SK-N-MC (cell line): ENCODE measurements at regions not wholly inside any gene's neighbourhood (a gene's known extent, or its start where the extent isn't known, plus 50 kb on each side); places are given as distances from the start of the nearest gene placed in this dataset.
"Not testable (repeated sequence)": the region's sequence is repeated elsewhere in the genome, so short reads cannot be mapped to it uniquely, and the experiment has no call there.

ENCODE experiments used
- DNase-seq: peaks from one replicate; pipeline ENCODE4 v3.0.0-alpha.2; 2011; ENCODE audit warnings: low read depth, low spot score
- H3K27ac ChIP-seq: fragments of 200-600 bp; sonication (generic); 2 replicates; pipeline ENCODE4 v1.5.1; 2016; ENCODE audit warnings: mixed run types
- H3K36me3 ChIP-seq: fragments of 200-600 bp; sonication (generic); 2 replicates; pipeline ENCODE4 v1.6.1; 2017; ENCODE audit warnings: antibody characterized with exemption, low read length, mixed read lengths; ENCODE audit not compliant: insufficient read depth
- H3K4me3 ChIP-seq: fragments of 200-600 bp; sonication (generic); 2 replicates; pipeline ENCODE4 v1.5.1; 2016
- H3K9ac ChIP-seq: fragments of 200-600 bp; sonication (generic); 2 replicates; pipeline ENCODE4 v1.8.0; 2017; ENCODE audit warnings: mixed run types, mixed read lengths; ENCODE audit not compliant: insufficient read length
- H3K9me3 ChIP-seq: fragments of 200-600 bp; sonication (generic); 2 replicates; pipeline ENCODE4 v1.6.1; 2017; ENCODE audit warnings: low read depth, mild to moderate bottlenecking, antibody characterized with exemption, low read length, moderate library complexity, mixed read lengths
- EZH2 ChIP-seq: fragments of 200-600 bp; sonication (generic); IDR thresholded peaks from one replicate; pipeline ENCODE4 v1.6.1; 2017; ENCODE audit warnings: antibody characterized with exemption
- FOXP2 ChIP-seq: optimal IDR thresholded peaks from 2 replicates; pipeline ENCODE3; 2011; ENCODE audit warnings: mild to moderate bottlenecking, moderate library complexity; ENCODE audit not compliant: insufficient read depth; ENCODE audit errors: extremely low read length, control extremely low read depth
- POLR2AphosphoS5 ChIP-seq: IDR thresholded peaks from 2 replicates; pipeline ENCODE4 v1.6.1; 2012; ENCODE audit warnings: mild to moderate bottlenecking, low read depth, low read length, borderline replicate concordance

GRCh38 chr10:46786518-46787320 lies 124.5 kb upstream of the PTPN20 start:
- H3K27ac ChIP-seq, H3K9me3 ChIP-seq, H3K36me3 ChIP-seq, DNase-seq, H3K9ac ChIP-seq: not testable (repeated sequence)
- peak; percentile 28; the same call in 1 of the 2 replicates for TF ChIP-seq POLR2AphosphoS5
- H3K4me3 ChIP-seq, result peak overlapping the region; percentile 72

- Histone ChIP-seq H3K4me3 (peak overlapping the region; percentile 72), H3K27ac (no peak overlapping the region), H3K36me3 (no peaks in the 10 kb centered on the region), H3K9ac (no peak overlapping the region), H3K9me3 (no peaks in the 10 kb centered on the region)
- TF ChIP-seq POLR2AphosphoS5, result no peak
- TF ChIP-seq FOXP2, result no peak
- no peak for TF ChIP-seq EZH2
- DNase-seq, result no peak
Observed at GRCh38 chr10:46787321-46787615, 124.0 kb upstream of the PTPN20 start.

DNA sequence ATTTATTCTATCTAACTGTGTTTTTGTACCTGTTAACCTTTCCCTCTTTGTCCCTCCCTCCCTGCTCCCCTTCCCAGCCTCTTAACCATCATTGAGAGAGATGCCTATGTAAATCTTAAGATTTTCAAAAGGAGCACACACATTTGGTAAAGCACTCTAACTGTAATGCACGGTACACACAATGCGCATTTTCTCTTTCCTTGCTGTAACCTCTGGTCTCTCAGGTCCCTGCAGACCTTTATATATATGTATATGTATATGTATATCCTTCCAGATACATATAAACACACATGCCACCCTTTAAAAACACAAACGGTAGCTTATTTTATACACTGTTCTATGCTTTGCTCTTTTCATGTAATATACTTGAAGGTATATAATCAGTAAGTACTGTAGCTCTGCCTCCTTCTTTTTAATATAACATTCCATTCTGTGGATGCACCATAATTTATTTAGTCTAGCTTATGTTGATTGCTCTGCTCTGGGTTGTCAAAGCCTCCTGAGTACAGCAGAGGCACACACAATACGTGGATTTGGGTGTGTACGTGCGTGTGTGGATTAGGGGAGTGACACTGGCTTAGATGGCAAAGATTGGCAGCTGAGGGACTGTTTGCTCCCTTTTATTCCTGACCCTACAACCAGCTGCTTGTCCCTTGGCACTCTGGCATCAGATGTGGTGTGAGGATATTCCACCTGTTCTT lies 118.4 kb upstream of the PTPN20 start:
- H3K36me3 ChIP-seq, DNase-seq, H3K4me3 ChIP-seq, H3K27ac ChIP-seq, H3K9ac ChIP-seq, H3K9me3 ChIP-seq: not testable (repeated sequence)

GRCh38 chr10:46796351-46796750 lies 114.9 kb upstream of the PTPN20 start:
- not testable (repeated sequence) for H3K36me3 ChIP-seq, H3K9me3 ChIP-seq, H3K9ac ChIP-seq, H3K27ac ChIP-seq, H3K4me3 ChIP-seq, DNase-seq

- H3K9ac ChIP-seq, H3K9me3 ChIP-seq, H3K36me3 ChIP-seq, H3K27ac ChIP-seq, H3K4me3 ChIP-seq, DNase-seq: not testable (repeated sequence)
Observed at GRCh38 chr10:46802010-46802409, 109.2 kb upstream of the PTPN20 start.

- not testable (repeated sequence) for H3K27ac ChIP-seq, H3K9ac ChIP-seq, DNase-seq, H3K36me3 ChIP-seq, H3K4me3 ChIP-seq, H3K9me3 ChIP-seq
Observed at GRCh38 chr10:46803082-46803481, 108.1 kb upstream of the PTPN20 start.

GRCh38 chr10:46810222-46810621 lies 101.0 kb upstream of the PTPN20 start:
- not testable (repeated sequence) for H3K27ac ChIP-seq, DNase-seq, H3K9me3 ChIP-seq, H3K9ac ChIP-seq, H3K36me3 ChIP-seq, H3K4me3 ChIP-seq

DNA sequence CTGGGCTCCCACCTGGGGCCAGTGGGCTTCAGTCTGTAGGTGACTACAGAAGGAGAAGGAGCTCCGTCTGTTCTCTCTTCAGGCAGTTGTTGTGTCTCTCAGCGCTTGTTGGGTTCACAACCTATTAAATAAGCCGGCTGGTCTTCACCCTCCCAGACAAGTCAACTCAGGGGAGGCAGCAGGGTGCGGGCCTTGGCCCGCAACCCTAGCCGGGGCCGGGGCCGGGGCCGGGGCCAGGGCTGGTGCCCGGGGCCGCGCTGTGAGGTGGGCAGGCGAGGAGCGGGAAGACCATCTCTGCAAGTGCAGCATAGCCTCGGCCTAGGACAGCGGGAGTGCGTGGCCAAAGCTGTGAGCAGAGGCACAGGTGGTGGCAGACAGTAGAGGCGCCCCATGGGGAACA lies 95.1 kb upstream of the PTPN20 start:
- H3K9me3 ChIP-seq, DNase-seq, H3K9ac ChIP-seq, H3K4me3 ChIP-seq, H3K27ac ChIP-seq, H3K36me3 ChIP-seq: not testable (repeated sequence)

- not testable (repeated sequence) for H3K9ac ChIP-seq, H3K4me3 ChIP-seq, H3K27ac ChIP-seq, H3K9me3 ChIP-seq, DNase-seq, H3K36me3 ChIP-seq
Observed at GRCh38 chr10:46840393-46841050, 70.7 kb upstream of the PTPN20 start.

- not testable (repeated sequence) for H3K27ac ChIP-seq, H3K4me3 ChIP-seq, H3K9me3 ChIP-seq, H3K9ac ChIP-seq, H3K36me3 ChIP-seq, DNase-seq
Observed at GRCh38 chr10:46841051-46841593, 70.1 kb upstream of the PTPN20 start.

GRCh38 chr10:46845194-46845593 lies 66.0 kb upstream of the PTPN20 start:
- not testable (repeated sequence) for DNase-seq, H3K36me3 ChIP-seq, H3K9ac ChIP-seq, H3K27ac ChIP-seq, H3K9me3 ChIP-seq, H3K4me3 ChIP-seq

DNA sequence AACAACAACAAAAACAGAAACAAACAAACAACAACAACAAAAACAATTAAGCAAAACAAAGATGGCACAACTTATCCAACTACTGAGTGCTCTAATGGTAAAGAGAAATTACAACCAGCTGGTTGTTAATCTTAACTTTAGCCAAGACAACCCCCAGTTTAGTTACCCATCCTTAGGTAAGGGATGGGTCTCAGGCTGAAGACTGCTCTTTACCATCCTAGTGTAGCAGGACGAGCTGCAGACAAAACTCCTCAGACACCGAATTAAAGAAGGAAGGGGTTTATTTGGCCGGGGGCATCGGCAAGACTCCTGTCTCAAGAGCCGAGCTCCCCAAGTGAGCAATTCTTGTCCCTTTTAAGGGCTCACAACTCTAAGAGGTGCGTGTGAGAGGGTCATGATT lies 65.6 kb upstream of the PTPN20 start:
- H3K36me3 ChIP-seq, H3K4me3 ChIP-seq, H3K27ac ChIP-seq, H3K9ac ChIP-seq, DNase-seq, H3K9me3 ChIP-seq: not testable (repeated sequence)

GRCh38 chr10:46860753-46861152 lies 50.5 kb upstream of the PTPN20 start:
- H3K36me3 ChIP-seq, DNase-seq, H3K4me3 ChIP-seq, H3K9me3 ChIP-seq, H3K9ac ChIP-seq, H3K27ac ChIP-seq: not testable (repeated sequence)
